ENCODE measurements at regions not wholly inside any gene's neighbourhood (a gene's known extent, or its start where the extent isn't known, plus 50 kb on each side); places are given as distances from the start of the nearest gene placed in this dataset.

DNA sequence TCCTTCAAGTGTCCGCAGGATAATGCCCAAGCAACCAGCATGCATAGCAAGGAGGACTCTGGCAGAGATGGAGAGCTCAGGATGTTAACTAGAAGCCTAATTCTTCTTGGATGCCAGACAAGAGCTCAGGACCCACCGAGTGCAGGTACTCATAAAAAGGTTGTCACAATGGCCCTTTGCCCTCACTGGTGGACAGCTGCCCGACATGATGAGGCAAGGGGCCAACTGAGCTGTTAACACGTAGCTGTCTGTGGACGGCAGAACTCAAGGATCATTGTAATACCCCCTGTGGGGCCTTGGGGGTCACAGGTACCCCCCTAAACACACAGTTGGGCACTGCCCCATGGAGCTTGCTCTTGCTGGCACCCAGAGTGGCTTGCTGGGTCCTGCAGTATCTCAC, 393.7 kb downstream of the PIK3C3 start:
- TF ChIP-seq, protein P1, sequence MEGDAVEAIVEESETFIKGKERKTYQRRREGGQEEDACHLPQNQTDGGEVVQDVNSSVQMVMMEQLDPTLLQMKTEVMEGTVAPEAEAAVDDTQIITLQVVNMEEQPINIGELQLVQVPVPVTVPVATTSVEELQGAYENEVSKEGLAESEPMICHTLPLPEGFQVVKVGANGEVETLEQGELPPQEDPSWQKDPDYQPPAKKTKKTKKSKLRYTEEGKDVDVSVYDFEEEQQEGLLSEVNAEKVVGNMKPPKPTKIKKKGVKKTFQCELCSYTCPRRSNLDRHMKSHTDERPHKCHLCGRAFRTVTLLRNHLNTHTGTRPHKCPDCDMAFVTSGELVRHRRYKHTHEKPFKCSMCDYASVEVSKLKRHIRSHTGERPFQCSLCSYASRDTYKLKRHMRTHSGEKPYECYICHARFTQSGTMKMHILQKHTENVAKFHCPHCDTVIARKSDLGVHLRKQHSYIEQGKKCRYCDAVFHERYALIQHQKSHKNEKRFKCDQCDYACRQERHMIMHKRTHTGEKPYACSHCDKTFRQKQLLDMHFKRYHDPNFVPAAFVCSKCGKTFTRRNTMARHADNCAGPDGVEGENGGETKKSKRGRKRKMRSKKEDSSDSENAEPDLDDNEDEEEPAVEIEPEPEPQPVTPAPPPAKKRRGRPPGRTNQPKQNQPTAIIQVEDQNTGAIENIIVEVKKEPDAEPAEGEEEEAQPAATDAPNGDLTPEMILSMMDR (IDR thresholded peaks at IDR 0.05): no peak
- TF ChIP-seq EP300 (IDR thresholded peaks at IDR 0.05) (no peak), POLR2AphosphoS5 (IDR thresholded peaks at IDR 0.05) (no peak), POLR2A (IDR thresholded peaks at IDR 0.05) (no peak)
